ENCODE measurements at regions not wholly inside any gene's neighbourhood (a gene's known extent, or its start where the extent isn't known, plus 50 kb on each side); places are given as distances from the start of the nearest gene placed in this dataset.

DNA sequence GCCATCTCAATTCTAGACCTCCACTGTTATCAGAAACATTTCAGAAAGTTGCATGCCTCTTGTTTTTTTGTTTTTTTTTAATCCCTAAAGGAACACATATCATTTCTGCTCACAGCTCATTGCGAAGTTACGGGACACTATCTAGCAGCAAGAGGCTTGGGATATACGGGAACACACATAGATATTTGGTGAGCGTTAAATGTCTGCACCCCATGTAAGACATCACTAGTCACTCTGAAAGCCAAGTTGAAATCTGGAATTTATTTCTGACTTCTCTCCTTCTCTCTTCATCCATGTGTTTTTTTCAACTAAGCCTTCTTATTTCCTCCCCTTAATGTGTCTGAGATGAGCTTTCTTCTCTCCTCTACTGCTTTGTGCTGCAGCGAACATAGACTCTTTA is 683.7 kb downstream of the PDHA2 start:
- TF ChIP-seq, protein P1, sequence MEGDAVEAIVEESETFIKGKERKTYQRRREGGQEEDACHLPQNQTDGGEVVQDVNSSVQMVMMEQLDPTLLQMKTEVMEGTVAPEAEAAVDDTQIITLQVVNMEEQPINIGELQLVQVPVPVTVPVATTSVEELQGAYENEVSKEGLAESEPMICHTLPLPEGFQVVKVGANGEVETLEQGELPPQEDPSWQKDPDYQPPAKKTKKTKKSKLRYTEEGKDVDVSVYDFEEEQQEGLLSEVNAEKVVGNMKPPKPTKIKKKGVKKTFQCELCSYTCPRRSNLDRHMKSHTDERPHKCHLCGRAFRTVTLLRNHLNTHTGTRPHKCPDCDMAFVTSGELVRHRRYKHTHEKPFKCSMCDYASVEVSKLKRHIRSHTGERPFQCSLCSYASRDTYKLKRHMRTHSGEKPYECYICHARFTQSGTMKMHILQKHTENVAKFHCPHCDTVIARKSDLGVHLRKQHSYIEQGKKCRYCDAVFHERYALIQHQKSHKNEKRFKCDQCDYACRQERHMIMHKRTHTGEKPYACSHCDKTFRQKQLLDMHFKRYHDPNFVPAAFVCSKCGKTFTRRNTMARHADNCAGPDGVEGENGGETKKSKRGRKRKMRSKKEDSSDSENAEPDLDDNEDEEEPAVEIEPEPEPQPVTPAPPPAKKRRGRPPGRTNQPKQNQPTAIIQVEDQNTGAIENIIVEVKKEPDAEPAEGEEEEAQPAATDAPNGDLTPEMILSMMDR (IDR thresholded peaks at IDR 0.05): no peak
- no peak for TF ChIP-seq POLR2A (IDR thresholded peaks at IDR 0.05)
